RPMI8226 (cell line): ENCODE measurements at regions not wholly inside any gene's neighbourhood (a gene's known extent, or its start where the extent isn't known, plus 50 kb on each side); places are given as distances from the start of the nearest gene placed in this dataset.
"Not testable (repeated sequence)": the region's sequence is repeated elsewhere in the genome, so short reads cannot be mapped to it uniquely, and the experiment has no call there.

Experiments used
- DNase-seq: peaks from one replicate; pipeline ENCODE4 v3.0.0-alpha.2; 2015

DNA sequence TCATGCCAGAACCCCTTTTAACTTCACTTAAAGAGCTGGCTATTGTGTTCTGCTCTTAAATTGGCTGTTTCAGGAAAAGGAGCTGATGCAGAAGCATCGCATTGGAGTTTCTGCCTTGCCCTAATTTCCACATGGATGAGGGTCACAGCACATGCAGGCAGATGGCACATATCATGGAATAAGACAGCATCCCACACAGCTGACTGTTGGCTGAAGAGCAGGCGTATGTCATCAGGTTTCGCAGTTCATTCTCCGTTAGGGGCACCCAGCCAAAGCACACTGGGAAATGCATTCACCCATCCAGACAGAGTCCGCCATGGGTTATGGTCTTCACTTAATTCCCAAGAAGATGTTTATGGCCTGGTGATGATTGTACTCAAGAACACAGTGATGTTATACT lies 572.5 kb downstream of the LIG4 start:
- DNase-seq: no peak

DNA sequence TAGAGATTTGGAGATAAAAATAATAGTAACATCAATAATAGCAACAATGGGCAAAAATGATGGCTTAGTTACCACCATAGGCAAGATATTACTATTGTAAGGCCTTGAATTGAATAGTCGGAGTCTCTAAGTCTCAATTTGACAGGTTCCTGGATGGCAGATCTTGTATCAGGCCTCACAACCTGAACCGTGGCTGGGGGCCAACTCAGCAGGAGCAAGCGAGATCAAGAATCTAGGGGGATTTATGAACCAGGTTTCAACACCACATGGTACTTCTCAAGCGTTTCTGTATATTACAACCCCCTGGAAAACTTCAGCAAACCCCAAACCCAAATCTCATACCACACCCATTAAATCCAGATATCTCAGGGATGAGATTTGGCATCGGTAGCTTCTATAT lies 573.8 kb downstream of the LIG4 start:
- DNase-seq: no peak

DNA sequence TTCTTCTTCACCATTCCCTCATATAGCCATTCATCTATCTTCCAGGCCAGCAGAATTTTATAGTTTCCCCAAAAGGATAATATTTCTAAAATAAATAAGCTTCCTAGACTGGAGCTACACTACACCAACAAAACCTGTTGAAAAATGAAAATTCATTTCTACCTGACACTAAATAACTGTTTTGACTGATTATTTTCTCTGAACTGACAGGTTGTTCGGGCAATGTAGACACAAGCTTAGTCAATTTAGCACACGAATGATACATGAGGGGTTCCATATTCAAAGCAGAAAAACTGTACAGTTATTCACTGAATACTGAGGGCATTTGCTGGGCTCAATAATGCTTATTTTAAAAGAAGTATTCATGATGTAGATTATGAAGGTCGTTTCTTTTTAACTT lies 589.7 kb downstream of the LIG4 start:
- no peak for DNase-seq

DNA sequence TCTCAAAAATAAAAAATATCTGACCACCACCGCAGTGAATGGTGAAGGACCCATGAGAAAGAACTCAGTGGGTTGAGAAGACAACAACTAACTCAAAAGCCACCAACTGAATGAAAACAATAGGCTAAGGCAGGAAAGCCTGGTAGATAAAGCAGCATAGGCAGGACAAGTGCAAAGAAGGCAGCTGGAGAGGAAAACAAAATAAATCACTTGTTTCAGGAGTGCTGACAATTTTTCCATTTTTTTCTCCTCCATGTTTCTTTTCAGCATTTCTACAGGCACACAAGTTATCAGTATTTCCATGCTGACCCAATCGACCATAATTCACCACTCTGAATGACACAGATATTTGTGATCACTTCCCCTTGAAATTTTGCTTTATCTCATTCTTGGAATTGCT lies 597.8 kb downstream of the LIG4 start:
- no peak for DNase-seq

DNA sequence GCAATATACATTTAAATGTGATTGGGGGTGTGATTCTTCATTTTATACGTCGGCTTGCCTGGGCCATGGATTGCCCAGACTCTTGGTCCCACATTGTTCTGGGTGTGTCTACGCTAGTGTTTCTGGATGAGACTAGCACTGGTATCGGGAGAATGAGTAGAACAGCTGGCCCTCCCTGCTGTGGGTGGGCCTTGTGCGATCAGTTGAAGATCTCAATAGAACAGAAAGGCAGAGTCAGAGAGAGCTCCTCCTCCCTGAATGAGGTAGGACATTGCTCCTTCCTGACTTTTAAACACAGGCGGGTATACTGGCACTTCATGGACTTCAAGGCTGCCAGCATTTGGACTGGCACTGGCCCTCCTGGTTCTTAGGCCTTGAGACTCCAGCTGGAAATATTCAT lies 603.0 kb downstream of the LIG4 start:
- no peak for DNase-seq

DNA sequence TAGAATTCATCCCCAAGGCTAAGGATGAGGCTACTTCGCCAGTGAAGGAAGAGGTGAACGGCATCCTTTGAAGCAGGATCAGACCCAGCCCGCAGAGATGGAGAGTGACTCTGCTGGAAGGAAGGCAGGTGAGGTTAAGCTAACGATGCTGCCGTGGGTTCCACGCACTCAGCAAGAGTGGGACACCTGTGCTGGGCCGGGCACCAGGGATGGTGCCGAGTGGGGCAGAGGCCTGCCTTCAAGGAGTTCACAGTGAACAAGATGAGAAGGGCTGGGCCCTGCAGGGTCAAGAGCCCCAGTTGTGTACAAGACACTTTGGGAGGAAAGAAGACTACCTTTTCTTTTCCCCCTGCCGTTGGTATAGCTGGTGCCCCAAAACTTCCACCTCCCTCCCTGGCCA lies 606.6 kb downstream of the LIG4 start:
- no peak for DNase-seq

DNA sequence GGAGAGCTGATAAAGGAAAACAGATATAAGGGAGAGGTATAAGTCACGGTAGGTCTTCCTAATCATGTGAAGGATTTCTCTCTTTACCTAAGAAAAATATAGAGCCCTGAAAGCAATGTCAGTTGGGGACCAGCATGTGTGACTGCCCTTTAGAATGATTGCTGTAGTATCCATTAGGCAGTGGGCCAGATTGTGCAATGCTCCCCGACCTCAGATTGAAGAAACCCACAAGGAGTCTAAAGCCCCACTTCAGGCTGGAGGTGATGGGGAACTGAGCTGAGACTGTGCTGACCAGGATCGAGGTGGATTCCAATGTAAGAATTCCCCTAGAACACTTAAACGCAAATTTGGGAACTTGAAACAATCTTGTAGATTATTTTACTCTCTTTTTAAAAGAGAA lies 614.4 kb downstream of the LIG4 start:
- DNase-seq: no peak

DNA sequence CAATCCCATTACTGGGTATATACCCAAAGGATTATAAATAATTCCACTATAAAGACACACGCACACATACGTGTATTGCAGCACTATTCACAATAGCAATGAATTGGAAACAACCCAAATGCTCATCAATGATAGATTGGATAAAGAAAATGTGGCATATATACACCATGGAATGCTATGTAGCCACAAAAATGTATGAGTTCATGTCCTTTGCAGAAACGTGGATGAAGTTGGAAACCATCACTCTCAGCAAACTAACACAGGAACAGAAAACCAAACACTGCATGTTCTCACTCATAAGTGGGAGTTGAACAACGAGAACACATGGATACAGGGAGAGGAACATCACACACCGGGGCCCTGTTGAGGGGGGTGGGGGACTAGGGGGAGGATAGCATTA lies 619.0 kb downstream of the LIG4 start:
- DNase-seq: not testable (repeated sequence)

DNA sequence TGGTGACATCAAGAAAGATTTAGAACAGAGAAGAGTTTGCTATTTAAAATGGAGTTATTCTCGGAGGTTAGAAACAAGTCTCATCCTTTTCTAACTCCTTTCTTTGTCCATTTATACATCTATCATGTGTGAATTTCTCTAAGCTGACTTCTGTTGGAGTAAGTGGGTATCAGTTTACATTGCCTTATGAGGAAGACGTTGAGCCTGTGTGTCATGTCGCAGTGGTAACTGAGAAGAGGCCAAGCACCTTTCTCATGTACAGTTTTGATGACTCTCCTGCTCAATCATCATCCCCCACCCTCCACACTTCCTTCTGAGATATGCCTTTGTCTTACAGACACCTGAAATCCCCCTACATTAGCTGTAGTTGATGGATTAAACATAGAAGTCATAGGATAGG lies 624.8 kb downstream of the LIG4 start:
- no peak for DNase-seq

DNA sequence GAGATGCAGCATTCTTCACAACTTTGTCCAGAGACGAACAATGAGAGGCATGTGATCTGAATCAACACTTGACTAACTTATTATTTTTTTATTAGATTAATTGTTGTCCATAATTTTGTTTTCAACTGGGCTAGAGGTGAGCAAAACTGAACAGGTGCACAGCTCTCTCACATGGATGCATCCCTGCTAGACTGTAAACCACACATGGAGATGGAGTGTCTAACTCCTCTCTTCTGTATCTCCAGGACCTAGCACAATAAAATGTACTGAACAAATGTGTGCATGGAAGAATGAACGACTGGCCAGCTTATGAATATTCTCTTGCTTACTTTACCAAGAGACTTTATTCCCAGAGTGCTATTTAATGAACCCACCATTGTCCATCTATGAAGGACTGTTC lies 627.7 kb downstream of the LIG4 start:
- DNase-seq: no peak

DNA sequence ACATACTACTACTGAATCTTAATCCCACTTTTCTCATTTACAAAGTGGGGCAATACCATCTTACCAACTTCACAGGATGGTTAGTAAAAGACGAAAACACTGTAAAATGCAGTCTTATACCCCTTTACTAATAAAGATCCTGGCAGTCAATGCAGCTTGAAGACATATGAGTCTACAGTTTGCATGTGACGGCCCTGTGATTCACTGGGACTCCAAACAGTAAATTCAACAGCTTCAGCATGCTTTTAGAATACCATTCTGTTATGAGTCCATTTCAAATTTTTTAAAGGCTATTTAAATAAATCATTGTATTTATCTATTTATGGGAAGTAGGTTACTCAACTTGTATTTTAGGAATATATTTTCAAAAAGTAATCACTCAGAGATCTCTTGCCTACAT lies 629.1 kb downstream of the LIG4 start:
- DNase-seq: no peak

DNA sequence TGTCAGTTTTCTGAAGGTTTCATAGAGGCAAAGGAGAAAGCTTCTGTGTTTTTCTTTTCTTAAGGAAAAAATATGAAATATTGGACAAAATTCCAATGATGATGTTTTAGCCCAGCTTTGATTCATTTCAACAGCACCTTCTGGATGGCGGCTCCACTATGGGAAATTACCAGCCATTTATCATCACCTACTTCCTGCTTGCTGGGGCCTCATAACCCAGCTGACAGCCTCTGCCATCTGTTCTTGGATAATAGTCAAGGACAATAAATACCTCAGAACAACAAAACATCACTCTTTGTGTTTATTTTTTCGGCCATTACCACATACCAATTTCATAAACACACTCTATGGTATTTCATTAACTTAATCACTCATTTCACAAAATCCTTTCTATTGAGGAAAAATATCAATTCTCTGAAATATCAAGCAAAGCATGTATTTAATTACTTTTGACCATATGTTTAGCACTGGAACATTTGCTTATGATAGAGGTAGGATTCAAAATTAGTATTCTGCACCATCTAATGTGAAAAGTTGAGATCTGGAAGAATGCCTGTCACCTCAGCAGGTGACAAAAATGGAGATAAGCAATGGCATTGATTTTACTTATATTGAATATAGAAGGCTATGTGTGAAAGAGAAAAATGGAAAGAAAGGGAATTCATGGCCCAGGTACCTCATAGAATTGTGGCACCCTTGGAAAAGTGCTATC lies 629.7 kb downstream of the LIG4 start:
- DNase-seq: no peak

DNA sequence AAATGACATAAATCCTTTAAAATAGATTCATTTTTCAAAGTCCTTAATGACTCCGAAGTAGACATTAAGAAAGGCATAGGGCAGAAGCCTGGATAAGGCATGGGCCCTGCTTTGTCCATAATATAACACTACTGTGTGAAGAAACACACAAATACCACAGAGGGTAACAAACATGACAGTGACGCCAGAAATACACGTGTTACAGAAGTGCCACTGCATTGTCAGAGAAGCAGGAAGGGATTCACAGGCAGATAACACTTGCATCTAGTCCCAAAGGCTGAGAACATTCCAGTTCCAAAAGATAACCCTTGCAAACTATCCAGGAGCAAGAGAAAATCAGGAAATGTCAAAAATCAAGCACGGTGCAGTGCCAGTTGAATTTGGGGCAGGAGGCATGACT lies 633.2 kb downstream of the LIG4 start:
- DNase-seq: no peak

DNA sequence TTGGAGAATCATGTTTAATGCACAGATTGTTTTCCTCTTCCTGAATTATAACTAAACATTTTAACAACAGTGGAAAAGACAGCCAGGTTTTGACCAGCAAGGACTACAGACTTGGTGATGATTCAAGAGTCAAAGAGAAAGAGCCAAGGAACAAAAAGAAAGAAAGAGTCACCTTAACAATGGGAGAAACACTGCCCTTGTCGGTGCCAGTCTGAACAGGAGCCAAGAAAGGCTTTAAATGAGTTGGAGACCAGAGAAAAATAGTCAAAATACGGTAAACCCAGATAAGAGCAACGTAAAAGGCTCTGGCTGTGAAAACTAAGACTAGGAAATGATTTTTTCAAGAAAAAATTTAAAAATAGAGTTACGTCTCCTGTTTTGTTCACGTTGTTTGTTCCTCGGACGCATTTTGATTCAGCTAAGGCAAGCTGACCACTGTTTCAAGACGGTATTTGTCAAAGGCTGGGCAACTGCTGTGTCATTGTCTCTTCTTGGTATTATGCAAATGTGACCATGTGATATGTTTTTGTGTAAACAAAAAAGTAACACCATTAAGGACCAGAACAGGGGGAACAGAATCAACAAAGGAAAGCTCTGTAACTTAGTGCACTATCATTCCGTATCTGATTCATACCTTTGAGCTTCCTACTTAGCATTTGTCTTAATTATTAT lies 634.5 kb downstream of the LIG4 start:
- DNase-seq: no peak

DNA sequence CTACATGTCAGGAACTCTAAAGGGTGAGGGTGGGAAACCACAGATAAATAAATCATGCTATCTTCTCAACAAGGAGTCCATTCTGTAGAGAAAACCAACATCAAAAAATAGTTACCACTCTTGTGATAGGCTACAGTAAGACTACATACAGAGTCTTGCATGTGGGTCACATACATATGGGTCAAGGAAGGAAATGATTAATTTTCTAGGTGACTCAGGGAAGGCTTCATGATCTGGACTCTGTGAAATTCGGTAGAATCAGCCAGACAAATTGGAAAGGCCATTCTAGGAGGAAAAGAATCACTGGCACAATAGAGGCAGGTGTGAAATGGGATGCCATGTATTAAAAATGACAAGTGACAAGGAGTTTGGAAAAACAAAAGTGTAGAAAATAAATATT lies 638.9 kb downstream of the LIG4 start:
- no peak for DNase-seq

DNA sequence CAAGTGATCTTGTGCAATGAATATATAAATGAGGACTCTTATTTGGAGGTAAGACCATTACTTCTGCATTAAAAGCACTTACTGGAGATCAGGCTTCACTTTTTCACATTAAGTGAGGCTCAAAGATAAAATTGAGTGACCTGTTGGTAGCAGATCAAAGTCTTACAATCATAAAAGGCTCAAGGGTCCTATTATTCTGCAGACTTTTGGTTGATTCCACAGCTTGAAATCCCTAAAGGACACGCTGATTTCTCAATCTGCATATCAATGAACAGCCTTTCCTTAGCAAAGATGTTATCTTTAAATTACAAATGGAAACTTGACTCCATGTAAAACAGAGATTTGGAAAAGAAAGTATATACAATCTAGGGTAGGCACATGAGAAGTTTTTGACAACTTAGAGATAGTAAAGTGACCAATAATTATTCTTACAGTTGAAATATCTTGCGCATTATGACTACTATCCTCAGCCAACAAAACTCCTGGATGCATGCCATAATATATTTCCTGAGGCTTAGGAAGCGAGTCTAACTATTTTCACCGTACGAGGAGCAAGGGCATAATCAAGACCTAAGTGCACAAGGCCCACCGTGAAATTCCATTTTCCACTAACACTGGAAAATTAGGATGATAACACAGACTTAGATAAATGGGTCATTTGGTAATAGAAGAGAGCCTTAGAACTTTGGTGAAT lies 640.7 kb downstream of the LIG4 start:
- no peak for DNase-seq

DNA sequence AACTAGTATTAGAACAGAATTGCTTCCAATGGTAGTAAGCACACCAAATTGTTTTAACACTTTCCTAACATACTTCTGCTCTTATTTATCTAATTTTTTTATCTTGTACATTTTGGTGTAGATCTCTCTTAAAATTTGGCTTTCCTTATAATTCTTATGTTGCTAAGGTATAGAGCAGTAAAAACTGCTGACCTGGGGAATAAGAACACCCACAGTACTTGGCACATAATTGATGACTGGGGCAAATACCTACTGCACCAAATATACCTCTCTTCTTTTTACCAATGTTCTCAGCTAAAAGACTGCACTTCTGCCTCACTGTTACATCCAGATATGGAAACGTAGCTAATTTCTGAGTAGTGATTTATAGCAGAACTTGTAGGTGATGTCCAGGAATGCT lies 642.2 kb downstream of the LIG4 start:
- DNase-seq: no peak

DNA sequence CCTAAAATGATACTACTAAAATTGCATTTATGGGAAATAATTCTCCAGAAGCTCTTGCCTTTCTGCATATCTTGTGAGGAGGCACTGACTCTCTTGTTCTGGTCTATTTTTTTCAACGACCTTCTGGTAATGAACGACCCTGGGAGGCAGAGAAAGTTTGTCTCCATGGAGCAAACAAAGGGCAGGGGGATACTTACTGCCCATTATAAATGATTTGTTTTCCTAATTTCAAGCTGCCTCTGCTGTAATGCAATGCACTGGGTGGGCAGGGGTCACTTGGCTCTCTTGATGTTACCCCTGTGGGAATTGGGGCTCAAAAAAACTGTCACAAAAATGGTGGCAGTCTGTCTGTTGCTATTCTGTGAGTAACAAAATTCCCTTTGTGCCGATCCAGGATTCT lies 643.2 kb downstream of the LIG4 start:
- no peak for DNase-seq

DNA sequence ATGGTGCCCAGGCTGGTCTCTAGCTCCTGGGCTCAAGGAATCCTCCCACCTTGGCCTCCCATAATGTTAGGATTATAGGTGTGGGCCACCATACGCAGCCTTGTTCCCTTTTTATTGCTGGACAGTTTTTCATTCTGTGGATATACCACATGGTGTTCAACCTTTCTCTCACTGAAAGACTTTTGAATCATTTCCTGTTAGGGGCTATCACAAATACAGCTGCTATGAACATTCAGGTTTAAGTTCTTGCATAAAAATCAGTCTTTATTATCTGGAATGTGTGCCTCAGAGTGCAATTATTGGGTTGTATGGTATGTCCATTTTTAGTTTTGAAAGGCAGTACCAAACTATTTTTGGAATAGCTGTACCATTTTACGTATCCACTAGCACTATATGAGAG lies 647.2 kb downstream of the LIG4 start:
- no peak for DNase-seq

DNA sequence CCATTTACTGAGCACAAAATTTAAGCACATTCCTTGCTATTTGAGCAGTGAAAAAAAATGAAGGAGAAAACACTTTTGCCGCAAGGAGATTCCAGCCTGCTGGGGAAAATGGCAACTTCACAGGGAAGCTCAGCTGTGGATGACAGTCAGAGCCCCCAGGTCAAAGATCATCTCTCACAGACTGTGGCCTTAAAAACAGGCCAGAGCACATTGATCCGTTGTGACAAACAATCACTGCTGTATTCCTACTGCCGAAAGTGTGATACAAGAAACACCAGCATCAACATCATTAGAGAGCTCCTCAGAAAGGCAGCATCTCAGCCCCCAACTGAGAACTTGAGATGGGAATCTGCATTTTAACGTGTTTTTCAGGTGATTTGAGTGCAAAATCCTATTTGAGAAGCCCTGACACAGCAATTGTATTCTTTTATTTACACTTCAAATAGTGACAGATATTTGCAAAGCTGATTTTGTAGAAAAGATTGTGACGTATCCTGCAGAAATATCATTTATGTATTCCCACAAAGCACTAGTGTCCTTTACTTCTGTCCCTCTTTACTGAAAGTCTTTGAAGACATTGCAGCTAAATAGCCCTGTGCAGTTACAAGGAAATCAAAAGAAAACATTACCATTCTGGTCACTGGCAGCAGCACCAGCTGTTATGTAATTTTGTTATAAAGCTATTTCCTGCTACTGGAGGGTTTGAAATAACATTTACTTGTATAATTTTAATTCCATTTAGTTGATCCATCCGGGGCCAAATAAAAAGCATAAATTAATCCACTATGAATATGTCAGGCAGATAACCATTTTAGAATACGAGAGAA lies 652.0 kb downstream of the LIG4 start:
- no peak for DNase-seq

DNA sequence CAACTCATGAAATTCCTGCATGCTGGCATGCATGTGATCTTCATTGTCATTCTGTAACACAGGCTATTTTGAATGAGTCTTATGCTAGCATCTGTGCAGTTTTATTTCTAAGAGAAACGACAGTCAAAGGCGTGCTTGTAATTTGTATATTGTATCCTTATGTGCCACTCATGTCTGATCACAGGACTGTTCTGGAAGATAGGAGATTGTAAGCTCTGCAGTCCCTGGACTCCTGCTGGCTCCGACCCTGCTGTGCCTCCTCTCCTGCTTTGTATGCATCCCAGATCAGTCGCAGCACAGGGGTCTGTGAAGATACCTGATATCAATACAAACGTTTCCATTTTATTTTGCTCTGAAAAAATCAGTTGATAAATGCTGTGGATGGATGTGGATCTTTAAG lies 653.1 kb downstream of the LIG4 start:
- DNase-seq: no peak

DNA sequence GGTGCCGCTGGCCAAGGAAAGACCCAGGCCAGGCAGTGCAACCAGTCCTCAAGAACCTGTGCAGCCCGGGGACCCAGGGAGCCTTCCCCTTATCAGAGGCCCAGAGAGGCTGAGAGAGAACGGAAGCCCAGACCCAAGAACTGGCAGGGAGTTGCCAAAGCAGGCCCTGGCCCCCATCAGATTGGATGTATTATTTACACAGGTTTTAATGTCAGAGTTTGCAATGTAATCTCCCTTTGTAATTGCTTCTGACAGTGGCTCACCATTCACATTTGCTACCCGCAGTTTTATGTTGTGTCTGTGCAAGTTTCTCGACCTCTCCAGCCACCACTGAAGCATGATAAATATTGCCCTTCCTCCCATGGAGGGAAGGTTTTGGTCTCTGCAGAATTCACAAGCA lies 660.9 kb downstream of the LIG4 start:
- no peak for DNase-seq

DNA sequence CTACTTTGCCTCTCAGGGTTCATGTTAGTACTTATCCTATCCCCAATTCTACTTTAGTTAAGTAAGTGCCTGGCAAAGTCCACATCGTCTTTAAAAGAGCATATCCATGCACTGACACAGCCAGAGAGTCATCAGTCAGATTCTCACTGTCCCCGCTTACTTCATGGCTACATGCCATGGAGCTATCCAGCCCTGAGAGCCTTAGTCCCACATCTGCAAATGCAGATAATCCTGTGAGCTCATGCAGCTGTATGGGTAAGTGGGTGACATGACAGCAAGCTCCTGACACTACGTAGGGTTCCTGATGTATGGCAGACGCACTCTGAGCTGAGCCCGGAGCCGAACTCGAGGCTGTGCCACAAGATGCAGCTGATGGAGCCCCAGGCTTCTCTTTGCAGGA lies 661.5 kb downstream of the LIG4 start:
- DNase-seq: no peak

DNA sequence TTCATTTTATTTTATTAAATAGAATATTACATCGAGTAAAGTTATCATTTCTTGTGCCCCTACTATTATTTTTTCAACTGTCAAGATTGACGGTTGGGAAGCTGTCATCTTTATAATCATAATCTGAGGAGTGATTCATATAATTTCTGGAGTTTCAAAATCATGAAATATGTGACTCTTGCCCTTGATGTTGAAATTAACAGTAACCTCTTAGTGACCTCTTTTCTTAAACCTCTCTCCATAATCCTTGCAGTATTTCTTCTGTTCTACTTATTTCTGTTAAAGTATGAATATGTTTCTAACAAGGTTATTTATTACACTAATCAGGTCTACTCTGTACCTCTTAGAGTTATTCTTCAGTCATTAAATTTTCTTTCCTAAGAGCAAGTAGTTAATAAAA lies 663.8 kb downstream of the LIG4 start:
- no peak for DNase-seq
